Right kidney (tissue), 1 donor: ENCODE measurements at regions not wholly inside any gene's neighbourhood (a gene's known extent, or its start where the extent isn't known, plus 50 kb on each side); places are given as distances from the start of the nearest gene placed in this dataset.
"Not testable (repeated sequence)": the region's sequence is repeated elsewhere in the genome, so short reads cannot be mapped to it uniquely, and the experiment has no call there.

Source experiments
- DNase-seq: peaks from one replicate; pipeline ENCODE4 v3.0.0-alpha.2; 2016

- no peak for DNase-seq
Observed at GRCh38 chr3:71949442-71949841, 164.5 kb upstream of the PROK2 start.

DNA sequence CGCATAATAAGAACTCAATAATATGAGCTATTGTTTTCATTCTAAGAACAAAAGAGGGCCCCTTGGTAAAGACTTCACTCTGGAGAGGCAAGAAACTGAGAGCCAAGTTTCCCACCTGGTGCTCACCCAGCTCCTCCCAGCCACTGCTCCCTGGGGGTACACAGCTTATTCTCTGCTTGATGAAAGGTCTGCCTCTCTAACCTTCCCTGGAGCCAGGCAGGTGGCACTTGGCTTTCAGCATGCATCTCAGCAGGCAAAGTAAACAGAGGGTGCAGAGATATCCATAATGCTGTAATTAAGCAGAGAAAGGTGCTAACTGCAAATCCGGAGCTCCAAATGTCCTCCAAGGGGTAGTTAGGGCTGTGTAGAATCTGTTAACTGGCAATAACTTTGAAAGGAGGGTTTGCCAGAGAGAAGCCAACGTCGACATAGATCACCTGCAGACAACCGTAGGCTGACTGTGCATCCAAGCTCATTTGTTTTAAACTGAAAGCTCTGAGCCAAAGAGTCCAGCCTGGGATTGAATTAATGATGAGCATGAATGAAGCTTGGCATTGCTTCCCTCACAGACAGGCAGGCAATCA is 159.6 kb upstream of the PROK2 start:
- DNase-seq = no peak

- no peak for DNase-seq
Observed at GRCh38 chr3:71942432-71943187, 157.7 kb upstream of the PROK2 start.

- DNase-seq = no peak
Observed at GRCh38 chr3:71940486-71940885, 155.5 kb upstream of the PROK2 start.

DNA sequence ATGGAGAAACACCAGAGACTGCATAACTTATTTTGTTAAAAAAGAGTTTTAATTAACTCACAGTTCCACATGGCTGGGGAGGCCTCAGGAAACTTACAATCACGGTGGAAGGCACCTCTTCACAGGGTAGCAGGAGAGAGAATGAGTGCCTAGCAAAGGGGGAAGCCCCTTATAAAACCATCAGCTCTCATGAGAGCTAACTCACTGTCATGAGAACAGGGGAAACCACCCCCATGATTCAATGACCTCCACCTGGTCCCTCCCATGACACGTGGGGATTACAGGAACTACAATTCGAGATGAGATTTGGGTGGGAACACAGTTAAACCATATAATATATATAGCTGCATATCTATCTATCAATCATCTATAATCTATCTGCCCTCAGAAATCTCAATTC is 153.1 kb upstream of the PROK2 start:
- DNase-seq = not testable (repeated sequence)

- no peak for DNase-seq
Observed at GRCh38 chr3:71936681-71937080, 151.7 kb upstream of the PROK2 start.

- no peak for DNase-seq
Observed at GRCh38 chr3:71934520-71935270, 149.7 kb upstream of the PROK2 start.

GRCh38 chr3:71931922-71932321 is 147.0 kb upstream of the PROK2 start:
- no peak for DNase-seq

DNA sequence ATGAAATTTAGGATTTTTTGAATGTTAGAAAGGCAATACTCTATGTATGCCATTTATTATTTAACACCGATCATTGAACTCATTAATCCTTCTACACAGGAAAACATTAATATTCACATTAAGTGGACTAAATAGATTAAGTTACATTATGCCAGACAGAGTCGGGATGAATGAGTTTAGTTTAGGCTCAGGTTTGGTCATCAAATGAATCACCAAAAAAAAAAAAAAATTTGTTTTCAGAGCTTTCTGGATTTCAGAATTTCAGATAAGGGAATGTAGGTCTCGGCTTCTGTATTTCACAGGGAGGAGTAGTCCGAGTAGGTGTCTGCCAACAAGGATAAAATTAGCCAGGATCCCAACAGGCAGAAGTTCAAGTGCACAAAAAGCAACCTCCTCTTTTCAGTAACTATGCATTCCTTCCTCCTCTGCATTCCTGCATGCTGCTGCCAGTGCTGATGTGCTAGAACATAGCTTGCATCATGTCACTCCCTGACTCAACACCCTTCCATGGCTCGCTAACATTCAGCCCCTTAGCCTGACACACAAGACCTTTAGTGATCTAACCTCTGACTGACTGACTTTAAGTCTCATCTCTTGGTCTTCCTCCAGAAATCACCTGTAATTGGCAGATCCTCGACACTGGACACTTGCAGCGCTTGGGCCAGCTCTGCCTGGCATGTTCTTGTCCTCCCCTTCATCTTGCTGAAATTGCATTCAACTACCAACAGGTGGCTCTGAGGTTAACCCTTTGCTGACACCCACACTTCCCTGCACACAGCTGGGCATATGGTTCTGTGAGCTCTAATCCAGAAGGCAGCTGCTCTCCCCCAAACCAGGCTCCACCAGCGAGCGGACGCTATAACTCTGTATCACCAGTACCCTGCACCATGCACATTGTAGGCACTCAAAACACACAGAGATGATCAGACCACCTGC is 145.4 kb upstream of the PROK2 start:
- DNase-seq = peak; percentile 36

DNA sequence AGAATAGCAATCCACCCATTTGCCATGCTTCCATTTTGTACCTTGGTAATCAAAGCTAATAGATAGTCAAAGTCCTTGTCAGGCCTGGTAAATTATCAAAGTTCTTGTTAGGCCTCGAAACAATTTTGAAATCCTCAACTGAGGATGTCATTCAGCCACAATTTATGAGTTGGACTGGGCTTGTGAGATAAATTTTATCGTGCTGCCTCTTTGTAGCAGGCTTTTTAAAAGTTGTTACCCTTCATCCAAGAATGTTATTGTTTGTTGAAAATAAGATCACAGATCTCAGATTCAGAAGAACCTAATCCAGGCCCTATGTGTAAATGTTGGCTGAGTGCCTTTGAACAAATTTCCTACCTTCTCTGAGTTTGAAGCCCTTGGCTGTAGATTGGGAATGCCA is 143.3 kb upstream of the PROK2 start:
- no peak for DNase-seq

GRCh38 chr3:71927505-71928066 is 142.6 kb upstream of the PROK2 start:
- no peak for DNase-seq

GRCh38 chr3:71926616-71927015 is 141.7 kb upstream of the PROK2 start:
- no peak for DNase-seq

- DNase-seq = peak; percentile 14
Observed at GRCh38 chr3:71926262-71926600, 141.3 kb upstream of the PROK2 start.

DNA sequence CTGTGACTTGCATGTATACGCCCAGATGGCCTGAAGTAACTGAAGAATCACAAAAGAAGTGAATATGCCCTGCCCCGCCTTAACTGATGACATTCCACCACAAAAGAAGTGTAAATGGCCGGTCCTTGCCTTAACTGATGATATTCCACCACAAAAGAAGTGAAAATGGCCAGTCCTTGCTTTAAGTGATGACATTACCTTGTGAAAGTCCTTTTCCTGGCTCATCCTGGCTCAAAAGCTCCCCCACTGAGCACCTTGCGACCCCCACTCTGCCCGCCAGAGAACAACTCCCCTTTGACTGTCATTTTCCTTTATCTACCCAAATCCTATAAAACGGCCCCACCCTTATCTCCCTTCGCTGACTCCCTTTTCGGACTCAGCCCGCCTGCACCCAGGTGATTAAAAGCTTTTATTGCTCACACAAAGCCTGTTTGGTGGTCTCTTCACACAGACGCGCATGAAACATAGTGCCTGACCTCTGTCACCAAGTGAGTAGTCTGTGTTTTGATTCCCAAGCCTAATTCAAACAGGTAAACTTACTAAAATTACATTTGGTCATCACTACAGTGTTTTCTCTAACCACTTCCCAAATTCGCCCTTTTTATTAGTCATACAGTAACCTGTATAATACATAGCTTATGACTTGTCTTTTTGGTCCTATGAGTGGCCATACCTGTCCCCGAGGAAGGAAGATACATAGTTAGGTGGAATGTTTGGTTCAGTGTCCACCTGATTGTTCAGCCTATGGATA is 140.7 kb upstream of the PROK2 start:
- not testable (repeated sequence) for DNase-seq

DNA sequence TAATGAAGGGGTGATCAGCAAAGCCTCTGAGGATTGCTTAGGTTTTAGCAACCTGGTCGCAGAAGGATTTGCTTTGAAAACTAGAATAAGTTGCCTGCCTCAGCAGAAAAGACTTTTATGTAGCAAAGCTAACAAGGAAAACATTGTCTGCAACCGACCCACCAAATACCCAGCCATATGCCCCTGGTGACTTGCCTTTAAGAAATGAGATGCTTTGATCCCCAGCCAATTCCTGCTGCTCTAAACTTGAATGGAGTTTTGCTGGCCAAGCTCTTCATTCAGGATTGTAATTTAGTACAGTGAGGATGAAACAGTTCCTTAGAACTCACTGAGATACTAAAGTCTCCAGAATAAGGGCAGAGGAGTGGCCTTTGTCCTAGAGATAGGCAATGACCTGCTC is 139.8 kb upstream of the PROK2 start:
- DNase-seq = no peak

GRCh38 chr3:71921036-71921435 is 136.1 kb upstream of the PROK2 start:
- no peak for DNase-seq

GRCh38 chr3:71919572-71919971 is 134.6 kb upstream of the PROK2 start:
- DNase-seq = no peak

DNA sequence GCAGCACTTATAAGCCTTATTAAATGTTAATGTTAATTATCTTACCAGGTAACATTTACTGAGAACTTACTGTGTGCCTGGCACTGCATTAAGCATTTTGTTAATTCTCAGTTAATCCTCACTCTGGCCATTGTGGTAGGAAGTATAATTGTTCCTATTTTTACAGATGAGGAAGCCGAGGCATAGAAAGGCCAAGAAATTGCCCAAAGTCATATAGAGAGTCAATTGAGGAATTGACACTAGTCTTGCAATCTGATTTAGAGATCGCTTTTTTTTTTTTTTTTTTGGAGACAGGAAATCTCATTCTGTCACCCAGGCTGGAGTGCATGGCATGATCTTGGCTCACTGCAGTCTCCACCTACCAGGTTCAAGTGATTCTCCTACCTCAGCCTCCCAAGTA is 132.6 kb upstream of the PROK2 start:
- DNase-seq = no peak

- no peak for DNase-seq
Observed at GRCh38 chr3:71916747-71917369, 131.9 kb upstream of the PROK2 start.

DNA sequence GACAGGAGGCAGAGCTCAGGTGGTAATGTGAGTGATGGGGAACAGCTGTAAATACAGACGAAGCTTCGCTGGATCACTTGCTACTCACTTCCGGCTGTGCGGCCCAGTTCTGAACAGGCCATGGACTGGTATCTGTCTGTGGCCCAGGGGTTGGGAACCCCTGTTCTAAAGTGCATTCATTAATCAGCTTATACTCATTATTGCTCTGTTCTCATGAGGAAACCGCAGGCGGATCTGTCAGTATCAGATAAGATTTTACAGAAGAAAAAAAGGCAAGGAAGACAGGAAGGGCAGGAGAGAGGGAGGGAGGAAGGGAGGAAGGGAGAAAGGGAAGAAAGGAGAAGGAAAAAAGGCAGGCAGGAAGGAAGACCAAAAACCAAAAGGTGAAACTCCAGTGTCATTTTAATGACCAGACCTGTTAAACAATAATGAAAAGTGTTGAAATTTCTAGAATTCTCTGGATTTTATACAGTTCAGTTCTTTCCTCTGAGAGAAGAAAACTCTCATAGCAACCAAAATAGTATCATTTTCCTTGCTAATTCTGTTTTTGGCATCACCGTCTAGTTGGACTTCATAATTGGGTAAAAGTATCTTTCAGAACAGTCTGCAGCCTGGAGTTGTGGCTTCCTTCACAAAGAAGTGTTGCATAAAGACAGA is 128.0 kb upstream of the PROK2 start:
- DNase-seq = no peak
